Natural killer cell treated with Interleukin-12 subunit alpha and Interleukin-12 subunit beta and Interleukin-15 and Interleukin-18, amount 100 ng/mL, for 72 hours (primary cell): ENCODE measurements at regions not wholly inside any gene's neighbourhood (a gene's known extent, or its start where the extent isn't known, plus 50 kb on each side); places are given as distances from the start of the nearest gene placed in this dataset.
A peak's percentile ranks its signal among the peaks of the same experiment; 100 is the strongest.

Experiments used
- ATAC-seq, 2 donors: fragments of 150-1000 bp; cut with Tn5 transposase in 1 of 2; sonication (Bioruptor Pico), chemical (Tn5 transposase) in 1 of 2; 2 replicates each; pipeline ENCODE4 v1.10.0; 2021
- DNase-seq: peaks from one replicate; pipeline ENCODE4 v3.0.0; 2022; ENCODE audit warnings: low spot score
- H3K27ac Mint-ChIP-seq, 2 donors: 1 replicate in 1 of 2; 2 replicates in 1 of 2; pipeline ENCODE4 v1.8.0; 2022; ENCODE audit warnings: mixed read lengths in 2 of 2, mild to moderate bottlenecking in 1 of 2, moderate library complexity in 1 of 2
- H3K27me3 Mint-ChIP-seq, 2 donors: 1 replicate in 1 of 2; 2 replicates in 1 of 2; pipeline ENCODE4 v1.8.0; 2022; ENCODE audit warnings: mixed read lengths in 2 of 2
- H3K36me3 Mint-ChIP-seq: one replicate; pipeline ENCODE4 v1.8.0; 2022; ENCODE audit warnings: mixed read lengths
- H3K4me1 Mint-ChIP-seq, 2 donors: 1 replicate in 1 of 2; 2 replicates in 1 of 2; pipeline ENCODE4 v1.8.0; 2022; ENCODE audit warnings: low read depth in 2 of 2, mixed read lengths in 2 of 2, mild to moderate bottlenecking in 1 of 2
- H3K4me3 Mint-ChIP-seq: one replicate; pipeline ENCODE4 v1.8.0; 2022; ENCODE audit warnings: mixed read lengths
- H3K9me3 Mint-ChIP-seq: 2 replicates; pipeline ENCODE4 v1.8.0; 2022; ENCODE audit warnings: mixed read lengths

- no peak overlapping the region for H3K27ac Mint-ChIP-seq
- H3K9me3 Mint-ChIP-seq = no peaks in the 10 kb centered on the region
- H3K4me1 Mint-ChIP-seq = no peaks in the 10 kb centered on the region
- H3K27me3 Mint-ChIP-seq = peaks cover 21 to 46% of the 10 kb centered on the region in 2 donors
- H3K36me3 Mint-ChIP-seq = no peaks in the 10 kb centered on the region
- H3K4me3 Mint-ChIP-seq = no peak overlapping the region
- ATAC-seq = no peak
- DNase-seq = no peak
Measured at GRCh38 chr1:229843627-229844238, 217.7 kb downstream of the URB2 start.

GRCh38 chr1:229844675-229845074, 218.6 kb downstream of the URB2 start:
- Mint-ChIP-seq H3K36me3 (no peaks in the 10 kb centered on the region), H3K4me1 (no peaks in the 10 kb centered on the region), H3K4me3 (no peak overlapping the region), H3K27ac (no peak overlapping the region), H3K9me3 (no peaks in the 10 kb centered on the region), H3K27me3 (peaks cover 19 to 45% of the 10 kb centered on the region in 2 donors)
- DNase-seq (no peak), ATAC-seq (no peak)

- Mint-ChIP-seq H3K27ac (no peak overlapping the region), H3K27me3 (peaks cover 20 to 45% of the 10 kb centered on the region in 2 donors), H3K4me3 (no peak overlapping the region), H3K4me1 (no peaks in the 10 kb centered on the region), H3K9me3 (no peaks in the 10 kb centered on the region), H3K36me3 (no peaks in the 10 kb centered on the region)
- DNase-seq (no peak), ATAC-seq (no peak)
Measured at GRCh38 chr1:229845410-229846138, 219.5 kb downstream of the URB2 start.

GRCh38 chr1:229846351-229846750, 220.3 kb downstream of the URB2 start:
- Mint-ChIP-seq H3K9me3 (no peaks in the 10 kb centered on the region), H3K36me3 (no peaks in the 10 kb centered on the region), H3K4me1 (no peaks in the 10 kb centered on the region), H3K27ac (no peak overlapping the region), H3K27me3 (peaks cover 19 to 43% of the 10 kb centered on the region in 2 donors), H3K4me3 (no peak overlapping the region)
- ATAC-seq = no peak
- DNase-seq = no peak

- H3K27ac Mint-ChIP-seq = no peak overlapping the region
- no peak for DNase-seq
- H3K9me3 Mint-ChIP-seq = no peaks in the 10 kb centered on the region
- H3K36me3 Mint-ChIP-seq = no peaks in the 10 kb centered on the region
- H3K27me3 Mint-ChIP-seq = peaks cover 13 to 29% of the 10 kb centered on the region in 2 donors
- ATAC-seq = no peak
- H3K4me3 Mint-ChIP-seq = no peak overlapping the region
- no peaks in the 10 kb centered on the region for H3K4me1 Mint-ChIP-seq
Measured at GRCh38 chr1:229848752-229849677, 218.0 kb upstream of the GALNT2 start.

- Mint-ChIP-seq H3K4me1 (peaks cover 6% of the 10 kb centered on the region in 2 donors), H3K36me3 (no peaks in the 10 kb centered on the region), H3K27me3 (peaks cover 4 to 5% of the 10 kb centered on the region in 2 donors), H3K4me3 (no peak overlapping the region), H3K27ac (no peak overlapping the region), H3K9me3 (no peaks in the 10 kb centered on the region)
- ATAC-seq (no peak), DNase-seq (no peak)
Measured at GRCh38 chr1:229851511-229851910, 215.5 kb upstream of the GALNT2 start.

DNA sequence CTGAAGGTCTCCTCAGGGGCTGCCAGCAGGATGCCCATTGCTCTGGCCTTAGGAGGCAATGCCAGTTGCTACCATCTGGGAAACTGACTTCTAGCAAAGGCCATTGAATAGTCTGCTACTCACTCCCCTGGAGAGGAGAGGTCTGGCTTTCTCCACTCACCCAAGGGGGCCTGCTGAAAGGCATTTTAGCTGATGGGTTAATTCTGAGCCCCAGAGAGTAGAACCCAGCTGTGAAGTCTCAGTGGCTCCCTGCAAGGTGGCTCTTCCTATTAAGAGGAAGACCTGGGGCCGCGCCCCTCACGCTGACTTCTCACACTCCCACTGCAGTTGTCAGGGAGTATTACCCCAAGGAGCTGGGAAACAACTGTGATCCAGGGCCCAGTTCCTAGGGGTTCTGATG, 213.3 kb upstream of the GALNT2 start:
- Mint-ChIP-seq H3K4me3 (no peak overlapping the region), H3K36me3 (no peaks in the 10 kb centered on the region), H3K27me3 (peaks cover 0 to 5% of the 10 kb centered on the region in 2 donors), H3K27ac (no peak overlapping the region), H3K4me1 (peaks cover 6% of the 10 kb centered on the region in 2 donors), H3K9me3 (no peaks in the 10 kb centered on the region)
- DNase-seq = peak; percentile 31
- no peak for ATAC-seq

GRCh38 chr1:229854620-229855019, 212.4 kb upstream of the GALNT2 start:
- H3K4me3 Mint-ChIP-seq = no peak overlapping the region

GRCh38 chr1:229856009-229856650, 210.9 kb upstream of the GALNT2 start:
- no peak overlapping the region for H3K27ac Mint-ChIP-seq
- no peaks in the 10 kb centered on the region for H3K9me3 Mint-ChIP-seq
- peaks cover 6% of the 10 kb centered on the region in 2 donors for H3K4me1 Mint-ChIP-seq
- H3K36me3 Mint-ChIP-seq = no peaks in the 10 kb centered on the region
- peak; percentile 71 to 77 for ATAC-seq
- peaks cover 0 to 5% of the 10 kb centered on the region in 2 donors for H3K27me3 Mint-ChIP-seq
- H3K4me3 Mint-ChIP-seq = peak overlapping the region; percentile 75
- DNase-seq = no peak

More at GRCh38 chr1:229854620-229855019, 212.4 kb upstream of the GALNT2 start:
- peaks cover 5% of the 10 kb centered on the region in 2 donors for H3K27me3 Mint-ChIP-seq
- H3K9me3 Mint-ChIP-seq = no peaks in the 10 kb centered on the region
- no peak overlapping the region for H3K27ac Mint-ChIP-seq
- H3K36me3 Mint-ChIP-seq = no peaks in the 10 kb centered on the region
- peaks cover 6% of the 10 kb centered on the region in 2 donors for H3K4me1 Mint-ChIP-seq
- DNase-seq (no peak), ATAC-seq (no peak)

DNA sequence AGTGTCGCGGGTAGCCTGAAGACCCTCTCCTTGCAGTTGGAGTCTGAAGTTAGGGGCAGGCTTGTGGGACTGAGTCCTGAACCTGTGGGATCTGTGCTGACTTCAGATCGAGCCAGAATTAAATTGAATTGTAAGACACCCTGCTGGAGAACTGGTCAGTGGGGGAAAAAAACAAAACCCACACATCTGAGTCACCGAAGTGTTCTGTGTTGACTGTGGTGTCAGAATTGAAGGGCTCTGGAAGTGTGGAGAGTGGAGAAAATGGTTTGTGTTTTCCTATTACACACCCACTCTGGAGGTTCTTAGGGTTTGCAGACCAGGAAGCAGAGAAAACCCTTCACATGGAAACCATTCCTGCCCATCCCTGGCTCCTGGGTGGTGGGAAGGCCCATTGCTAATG, 209.5 kb upstream of the GALNT2 start:
- ATAC-seq = no peak

DNA sequence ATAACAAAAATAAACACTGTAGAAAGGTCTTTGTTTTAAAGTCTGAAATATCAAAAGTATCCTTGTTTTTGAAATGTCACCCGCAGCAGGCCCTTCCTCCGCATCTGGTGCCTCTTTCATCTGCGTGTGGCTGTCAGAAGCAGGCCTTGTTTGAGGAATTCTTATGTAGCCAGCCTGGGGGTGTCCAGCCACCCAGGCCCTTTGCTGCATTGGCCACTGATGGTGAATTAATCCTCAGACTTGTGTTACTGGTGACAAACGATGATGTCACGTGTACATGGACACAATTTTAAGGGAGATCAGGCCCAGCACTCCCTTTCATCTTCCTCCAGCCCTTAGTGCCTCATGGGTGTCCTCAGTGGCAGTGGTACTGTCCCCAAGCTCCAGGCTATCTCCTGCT, 208.0 kb upstream of the GALNT2 start:
- no peaks in the 10 kb centered on the region for H3K36me3 Mint-ChIP-seq
- H3K9me3 Mint-ChIP-seq = no peaks in the 10 kb centered on the region
- ATAC-seq (no peak), DNase-seq (no peak)
- H3K27me3 Mint-ChIP-seq = peaks cover 7 to 12% of the 10 kb centered on the region in 2 donors
- H3K4me3 Mint-ChIP-seq = no peak overlapping the region
- no peak overlapping the region for H3K27ac Mint-ChIP-seq
- H3K4me1 Mint-ChIP-seq = peaks cover 6% of the 10 kb centered on the region in 2 donors

More for the DNA sequence above, 209.5 kb upstream of the GALNT2 start:
- no peak for DNase-seq
- no peaks in the 10 kb centered on the region for H3K9me3 Mint-ChIP-seq
- no peak overlapping the region for H3K27ac Mint-ChIP-seq
- no peaks in the 10 kb centered on the region for H3K36me3 Mint-ChIP-seq
- no peak overlapping the region for H3K4me3 Mint-ChIP-seq
- H3K4me1 Mint-ChIP-seq = peaks cover 6% of the 10 kb centered on the region in 2 donors
- H3K27me3 Mint-ChIP-seq = peaks cover 5 to 11% of the 10 kb centered on the region in 2 donors

DNA sequence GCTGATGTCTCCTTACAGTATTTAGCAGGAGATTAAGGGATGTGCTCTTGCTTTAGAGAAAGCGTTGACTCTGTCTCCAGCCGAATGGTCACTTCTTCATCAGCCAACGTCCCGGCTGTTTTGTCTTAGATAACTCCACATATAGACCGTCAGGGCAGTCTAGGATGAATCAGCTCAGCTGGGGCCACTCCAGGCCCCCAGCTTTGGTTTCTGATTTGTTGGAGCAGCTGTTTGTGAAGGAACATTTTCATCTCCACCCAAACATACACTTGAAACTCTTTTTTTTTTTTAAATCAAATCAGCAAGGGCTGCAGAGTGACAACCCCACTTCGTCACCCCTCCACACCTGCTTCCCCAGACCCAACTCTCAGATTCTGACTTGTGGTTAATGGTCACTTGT, 206.1 kb upstream of the GALNT2 start:
- Mint-ChIP-seq H3K27me3 (peaks cover 7 to 12% of the 10 kb centered on the region in 2 donors), H3K27ac (no peak overlapping the region), H3K4me1 (peaks cover 4 to 5% of the 10 kb centered on the region in 2 donors), H3K9me3 (no peaks in the 10 kb centered on the region), H3K36me3 (no peaks in the 10 kb centered on the region), H3K4me3 (no peak overlapping the region)
- ATAC-seq (no peak), DNase-seq (no peak)

GRCh38 chr1:229862017-229862774, 204.8 kb upstream of the GALNT2 start:
- ATAC-seq = no peak
- Mint-ChIP-seq H3K27me3 (peaks cover 7 to 12% of the 10 kb centered on the region in 2 donors), H3K4me3 (no peak overlapping the region), H3K27ac (no peak overlapping the region), H3K36me3 (no peaks in the 10 kb centered on the region), H3K9me3 (no peaks in the 10 kb centered on the region), H3K4me1 (no peaks in the 10 kb centered on the region)
- DNase-seq = no peak
